ENCODE measurements at regions not wholly inside any gene's neighbourhood (a gene's known extent, or its start where the extent isn't known, plus 50 kb on each side); places are given as distances from the start of the nearest gene placed in this dataset.

DNA sequence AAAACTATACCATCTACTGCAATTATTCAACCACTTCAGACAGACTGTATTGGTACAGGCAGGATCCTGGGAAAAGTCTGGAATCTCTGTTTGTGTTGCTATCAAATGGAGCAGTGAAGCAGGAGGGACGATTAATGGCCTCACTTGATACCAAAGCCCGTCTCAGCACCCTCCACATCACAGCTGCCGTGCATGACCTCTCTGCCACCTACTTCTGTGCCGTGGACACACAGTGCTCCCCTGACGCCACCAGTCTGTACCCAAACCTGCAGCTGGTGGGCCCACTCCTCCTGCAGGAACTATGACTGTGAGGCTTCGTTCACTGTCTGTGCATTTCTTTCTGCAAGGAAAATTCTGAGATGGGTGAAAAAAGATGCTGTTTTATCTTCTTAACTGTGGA, 284.7 kb downstream of the DAD1 start:
- TF ChIP-seq, protein P1, sequence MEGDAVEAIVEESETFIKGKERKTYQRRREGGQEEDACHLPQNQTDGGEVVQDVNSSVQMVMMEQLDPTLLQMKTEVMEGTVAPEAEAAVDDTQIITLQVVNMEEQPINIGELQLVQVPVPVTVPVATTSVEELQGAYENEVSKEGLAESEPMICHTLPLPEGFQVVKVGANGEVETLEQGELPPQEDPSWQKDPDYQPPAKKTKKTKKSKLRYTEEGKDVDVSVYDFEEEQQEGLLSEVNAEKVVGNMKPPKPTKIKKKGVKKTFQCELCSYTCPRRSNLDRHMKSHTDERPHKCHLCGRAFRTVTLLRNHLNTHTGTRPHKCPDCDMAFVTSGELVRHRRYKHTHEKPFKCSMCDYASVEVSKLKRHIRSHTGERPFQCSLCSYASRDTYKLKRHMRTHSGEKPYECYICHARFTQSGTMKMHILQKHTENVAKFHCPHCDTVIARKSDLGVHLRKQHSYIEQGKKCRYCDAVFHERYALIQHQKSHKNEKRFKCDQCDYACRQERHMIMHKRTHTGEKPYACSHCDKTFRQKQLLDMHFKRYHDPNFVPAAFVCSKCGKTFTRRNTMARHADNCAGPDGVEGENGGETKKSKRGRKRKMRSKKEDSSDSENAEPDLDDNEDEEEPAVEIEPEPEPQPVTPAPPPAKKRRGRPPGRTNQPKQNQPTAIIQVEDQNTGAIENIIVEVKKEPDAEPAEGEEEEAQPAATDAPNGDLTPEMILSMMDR (IDR thresholded peaks at IDR 0.05; ENCODE audit: insufficient read depth, low read length): no peak
- TF ChIP-seq POLR2AphosphoS5 (IDR thresholded peaks at IDR 0.05; ENCODE audit: low read depth): no peak
- TF ChIP-seq SPI1 (IDR thresholded peaks at IDR 0.05; ENCODE audit: borderline replicate concordance, low read depth): no peak
- TF ChIP-seq, protein P2, sequence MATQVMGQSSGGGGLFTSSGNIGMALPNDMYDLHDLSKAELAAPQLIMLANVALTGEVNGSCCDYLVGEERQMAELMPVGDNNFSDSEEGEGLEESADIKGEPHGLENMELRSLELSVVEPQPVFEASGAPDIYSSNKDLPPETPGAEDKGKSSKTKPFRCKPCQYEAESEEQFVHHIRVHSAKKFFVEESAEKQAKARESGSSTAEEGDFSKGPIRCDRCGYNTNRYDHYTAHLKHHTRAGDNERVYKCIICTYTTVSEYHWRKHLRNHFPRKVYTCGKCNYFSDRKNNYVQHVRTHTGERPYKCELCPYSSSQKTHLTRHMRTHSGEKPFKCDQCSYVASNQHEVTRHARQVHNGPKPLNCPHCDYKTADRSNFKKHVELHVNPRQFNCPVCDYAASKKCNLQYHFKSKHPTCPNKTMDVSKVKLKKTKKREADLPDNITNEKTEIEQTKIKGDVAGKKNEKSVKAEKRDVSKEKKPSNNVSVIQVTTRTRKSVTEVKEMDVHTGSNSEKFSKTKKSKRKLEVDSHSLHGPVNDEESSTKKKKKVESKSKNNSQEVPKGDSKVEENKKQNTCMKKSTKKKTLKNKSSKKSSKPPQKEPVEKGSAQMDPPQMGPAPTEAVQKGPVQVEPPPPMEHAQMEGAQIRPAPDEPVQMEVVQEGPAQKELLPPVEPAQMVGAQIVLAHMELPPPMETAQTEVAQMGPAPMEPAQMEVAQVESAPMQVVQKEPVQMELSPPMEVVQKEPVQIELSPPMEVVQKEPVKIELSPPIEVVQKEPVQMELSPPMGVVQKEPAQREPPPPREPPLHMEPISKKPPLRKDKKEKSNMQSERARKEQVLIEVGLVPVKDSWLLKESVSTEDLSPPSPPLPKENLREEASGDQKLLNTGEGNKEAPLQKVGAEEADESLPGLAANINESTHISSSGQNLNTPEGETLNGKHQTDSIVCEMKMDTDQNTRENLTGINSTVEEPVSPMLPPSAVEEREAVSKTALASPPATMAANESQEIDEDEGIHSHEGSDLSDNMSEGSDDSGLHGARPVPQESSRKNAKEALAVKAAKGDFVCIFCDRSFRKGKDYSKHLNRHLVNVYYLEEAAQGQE (IDR thresholded peaks at IDR 0.05; ENCODE audit: insufficient replicate concordance, low read depth): no peak
- TF ChIP-seq GABPA (IDR thresholded peaks at IDR 0.05; ENCODE audit: low read depth): no peak
- no peak for DNase-seq (ENCODE audit: low read depth in 1 of 2, low spot score in 1 of 2)
- Histone ChIP-seq H3K4me3 (replicated peaks; ENCODE audit: insufficient read depth, low read length) (no peak overlapping the region), H3K27me3 (ENCODE audit: insufficient read depth, poor library complexity, severe bottlenecking) (no peaks in the 10 kb centered on the region), H3K27ac (replicated peaks) (no peak overlapping the region)

DNA sequence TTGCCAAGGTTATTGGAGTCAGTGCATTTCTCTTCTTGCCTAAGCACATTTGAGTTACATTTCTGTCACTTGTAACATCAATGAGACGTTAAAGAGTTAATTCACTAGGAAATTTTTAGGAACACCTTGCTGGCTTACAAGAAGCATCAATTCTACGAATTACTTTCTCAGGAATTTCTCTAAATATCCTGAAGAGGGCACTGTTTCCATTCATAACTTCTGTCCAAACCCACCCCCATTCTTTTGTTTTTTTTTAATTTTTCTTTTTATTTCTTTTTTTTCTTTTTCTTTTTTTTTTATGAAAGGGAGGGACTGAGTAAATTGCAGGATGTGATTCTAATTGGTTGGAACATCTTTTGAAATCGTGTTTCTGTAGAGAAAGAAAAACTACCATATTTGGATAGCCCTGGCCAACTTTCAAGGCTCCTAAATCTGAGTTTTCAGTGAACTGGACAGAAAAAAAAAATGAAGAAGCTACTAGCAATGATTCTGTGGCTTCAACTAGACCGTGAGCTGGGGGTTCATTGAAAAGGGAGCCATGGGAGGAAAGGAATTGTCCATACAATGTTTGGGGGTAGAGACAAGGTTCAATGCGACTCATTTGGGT, 285.3 kb downstream of the DAD1 start:
- Histone ChIP-seq H3K4me3 (replicated peaks; ENCODE audit: insufficient read depth, low read length) (no peak overlapping the region), H3K27ac (replicated peaks) (no peak overlapping the region), H3K27me3 (ENCODE audit: insufficient read depth, poor library complexity, severe bottlenecking) (no peaks in the 10 kb centered on the region)
- TF ChIP-seq, protein P1 (IDR thresholded peaks at IDR 0.05; ENCODE audit: insufficient read depth, low read length): no peak
- TF ChIP-seq GABPA (IDR thresholded peaks at IDR 0.05; ENCODE audit: low read depth): no peak
- TF ChIP-seq SPI1 (IDR thresholded peaks at IDR 0.05; ENCODE audit: borderline replicate concordance, low read depth): no peak
- no peak for TF ChIP-seq POLR2AphosphoS5 (IDR thresholded peaks at IDR 0.05; ENCODE audit: low read depth)
- TF ChIP-seq, protein P2 (IDR thresholded peaks at IDR 0.05; ENCODE audit: insufficient replicate concordance, low read depth): no peak
- no peak for DNase-seq (ENCODE audit: low read depth in 1 of 2, low spot score in 1 of 2)

DNA sequence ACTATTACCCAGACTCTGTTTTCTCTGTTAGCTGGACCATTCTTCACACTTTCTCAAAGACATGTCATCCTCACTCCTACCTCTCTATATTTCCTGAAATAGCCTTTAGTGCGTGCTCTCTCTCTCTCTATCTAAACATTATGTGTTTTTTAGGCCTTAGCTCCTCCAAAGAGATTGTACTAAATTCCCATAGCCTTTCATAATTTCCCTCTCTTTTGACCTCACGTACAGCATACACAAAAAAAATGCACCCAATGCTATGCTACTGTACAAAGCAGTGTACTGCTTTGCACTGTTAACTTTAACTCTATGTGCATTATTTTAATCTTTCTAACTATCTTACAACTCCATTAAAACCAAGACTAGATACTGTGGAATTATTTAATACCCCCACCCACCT, 288.4 kb downstream of the DAD1 start:
- H3K4me3 ChIP-seq (replicated peaks; ENCODE audit: insufficient read depth, low read length): no peak overlapping the region
- H3K27me3 ChIP-seq (ENCODE audit: insufficient read depth, poor library complexity, severe bottlenecking): no peaks in the 10 kb centered on the region
- DNase-seq (ENCODE audit: low read depth in 1 of 2, low spot score in 1 of 2): no peak
- no peak overlapping the region for H3K27ac ChIP-seq (replicated peaks)
- TF ChIP-seq GABPA (IDR thresholded peaks at IDR 0.05; ENCODE audit: low read depth) (no peak), POLR2AphosphoS5 (IDR thresholded peaks at IDR 0.05; ENCODE audit: low read depth) (no peak), SPI1 (IDR thresholded peaks at IDR 0.05; ENCODE audit: borderline replicate concordance, low read depth) (no peak)
- TF ChIP-seq, protein P2 (IDR thresholded peaks at IDR 0.05; ENCODE audit: insufficient replicate concordance, low read depth): no peak
